Sigmoid colon (tissue), 6 donors: ENCODE measurements at regions not wholly inside any gene's neighbourhood (a gene's known extent, or its start where the extent isn't known, plus 50 kb on each side); places are given as distances from the start of the nearest gene placed in this dataset.

ENCODE experiments used
- DNase-seq: peaks from one replicate; pipeline ENCODE4 v3.0.0-alpha.2; 2019
- H3K27ac ChIP-seq, 4 donors: fragments of 200-600 bp; sonication (generic); one replicate each; pipeline ENCODE4 v1.5.1; 2016 to 2019; ENCODE audit warnings: mild to moderate bottlenecking in 1 of 4
- H3K27me3 ChIP-seq, 3 donors: fragments of 200-600 bp; sonication (generic); one replicate each; pipeline ENCODE4 v1.5.1; 2019; ENCODE audit warnings: mild to moderate bottlenecking in 1 of 3
- H3K36me3 ChIP-seq, 4 donors: fragments of 200-600 bp; sonication (generic); one replicate each; pipeline ENCODE4 v1.5.1; 2016 to 2019
- H3K4me1 ChIP-seq, 4 donors: fragments of 200-600 bp; sonication (generic); one replicate each; pipeline ENCODE4 v1.5.1; 2017 to 2019
- H3K4me3 ChIP-seq, 4 donors: fragments of 200-600 bp; sonication (generic); one replicate each; pipeline ENCODE4 v1.5.1; 2017 to 2019; ENCODE audit warnings: mild to moderate bottlenecking in 2 of 4, moderate library complexity in 1 of 4
- H3K9me3 ChIP-seq, 4 donors: fragments of 200-600 bp in 3 of 4; sonication (generic) in 3 of 4; one replicate each; pipeline versions ENCODE4 v1.5.1 to v1.6.1; 2013 to 2019
- EP300 ChIP-seq, 4 donors: sonication (generic); formaldehyde crosslinking; IDR thresholded peaks; one replicate each; pipeline ENCODE4 v1.6.1; 2017; ENCODE audit warnings: antibody characterized with exemption in 4 of 4
- POLR2A ChIP-seq, 2 donors: fragments of 450-650 bp; IDR thresholded peaks; one replicate each; pipeline ENCODE4 v1.6.1; 2016; ENCODE audit warnings: antibody characterized with exemption in 2 of 2, mild to moderate bottlenecking in 2 of 2, moderate library complexity in 2 of 2
- POLR2AphosphoS5 ChIP-seq, 4 donors: sonication (generic); formaldehyde crosslinking; IDR thresholded peaks; one replicate each; pipeline ENCODE4 v1.6.1; 2017; ENCODE audit warnings: antibody characterized with exemption in 4 of 4
- WGBS, 2 donors: extraction: QIAGEN DNeasy Blood & Tissue Kit; methylation state at CpG; one replicate each; pipeline ENCODE4 v1.1.7; 2013; 5-methylcytosine and 5-hydroxymethylcytosine counted together
- intact Hi-C: fragments of 100-400 bp; cut with DNase I; formaldehyde crosslinking; loops from one replicate; pipeline ENCODE4 v1.15.1; 2023
- TF ChIP-seq, protein P1 (sequence below), 4 experiments: fragments of 450-650 bp in 3 of 4; fragments of 200-600 bp in 1 of 4; IDR thresholded peaks; one replicate each; pipeline ENCODE4 v1.5.1; 2016 to 2019; ENCODE audit warnings: antibody characterized with exemption in 4 of 4, mild to moderate bottlenecking in 3 of 4, moderate library complexity in 2 of 4
- donor health status: healthy with polysubstance abuse.
- donor health status: healthy.

DNA sequence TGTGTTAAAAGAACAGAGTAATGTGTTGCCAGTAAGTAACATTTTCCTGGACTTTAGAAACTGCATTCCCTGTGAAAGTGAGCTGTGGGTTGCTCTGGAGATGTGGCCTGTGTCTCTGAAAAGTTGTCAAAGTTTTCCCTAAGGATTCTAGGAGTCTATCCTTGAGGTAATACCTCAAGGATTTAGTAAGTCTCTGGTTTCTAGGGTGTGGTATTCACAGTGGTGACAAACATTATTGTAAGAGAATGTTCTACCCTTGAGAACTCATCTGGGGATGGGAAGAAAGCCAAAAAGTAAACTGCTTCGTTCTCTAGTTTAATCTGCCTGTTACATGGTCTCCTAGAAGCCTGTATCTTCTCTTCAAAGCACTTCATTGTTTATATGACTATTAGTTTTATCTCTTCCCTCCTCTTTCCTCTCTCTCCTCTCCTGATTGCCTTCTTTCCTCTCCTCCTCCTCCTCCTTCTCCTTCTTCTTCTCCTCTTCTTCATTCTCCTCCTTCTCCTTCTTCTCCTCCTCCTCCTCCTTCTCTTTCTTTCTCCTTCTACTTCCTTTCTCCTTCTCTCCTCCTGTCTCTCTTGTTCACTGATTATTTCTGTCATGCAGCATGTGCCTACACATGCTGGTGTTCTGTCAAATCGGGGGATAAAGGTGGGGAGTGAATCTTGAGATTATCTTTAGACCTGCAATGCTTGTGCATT, 321.3 kb downstream of the PTTG2 start:
- Histone ChIP-seq H3K9me3 (no peaks in the 10 kb centered on the region), H3K27ac (peak overlapping the region; percentile 49 to 65 (median 62)), H3K27me3 (no peaks in the 10 kb centered on the region), H3K4me3 (no peak overlapping the region), H3K4me1 (peaks cover 0 to 30% (median 23%) of the 10 kb centered on the region in 4 donors), H3K36me3 (no peaks in the 10 kb centered on the region)
- TF ChIP-seq POLR2AphosphoS5 (IDR thresholded peaks at IDR 0.05) (no peak), POLR2A (IDR thresholded peaks at IDR 0.05) (no peak), EP300 (IDR thresholded peaks at IDR 0.05) (no peak)
- TF ChIP-seq, protein P1, sequence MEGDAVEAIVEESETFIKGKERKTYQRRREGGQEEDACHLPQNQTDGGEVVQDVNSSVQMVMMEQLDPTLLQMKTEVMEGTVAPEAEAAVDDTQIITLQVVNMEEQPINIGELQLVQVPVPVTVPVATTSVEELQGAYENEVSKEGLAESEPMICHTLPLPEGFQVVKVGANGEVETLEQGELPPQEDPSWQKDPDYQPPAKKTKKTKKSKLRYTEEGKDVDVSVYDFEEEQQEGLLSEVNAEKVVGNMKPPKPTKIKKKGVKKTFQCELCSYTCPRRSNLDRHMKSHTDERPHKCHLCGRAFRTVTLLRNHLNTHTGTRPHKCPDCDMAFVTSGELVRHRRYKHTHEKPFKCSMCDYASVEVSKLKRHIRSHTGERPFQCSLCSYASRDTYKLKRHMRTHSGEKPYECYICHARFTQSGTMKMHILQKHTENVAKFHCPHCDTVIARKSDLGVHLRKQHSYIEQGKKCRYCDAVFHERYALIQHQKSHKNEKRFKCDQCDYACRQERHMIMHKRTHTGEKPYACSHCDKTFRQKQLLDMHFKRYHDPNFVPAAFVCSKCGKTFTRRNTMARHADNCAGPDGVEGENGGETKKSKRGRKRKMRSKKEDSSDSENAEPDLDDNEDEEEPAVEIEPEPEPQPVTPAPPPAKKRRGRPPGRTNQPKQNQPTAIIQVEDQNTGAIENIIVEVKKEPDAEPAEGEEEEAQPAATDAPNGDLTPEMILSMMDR (IDR thresholded peaks at IDR 0.05): no peak
- 42 to 62% methylated on average over 2 of the region's 2 CpGs for WGBS, 2 donors
- intact Hi-C loops: no loop called here
- no peak for DNase-seq

DNA sequence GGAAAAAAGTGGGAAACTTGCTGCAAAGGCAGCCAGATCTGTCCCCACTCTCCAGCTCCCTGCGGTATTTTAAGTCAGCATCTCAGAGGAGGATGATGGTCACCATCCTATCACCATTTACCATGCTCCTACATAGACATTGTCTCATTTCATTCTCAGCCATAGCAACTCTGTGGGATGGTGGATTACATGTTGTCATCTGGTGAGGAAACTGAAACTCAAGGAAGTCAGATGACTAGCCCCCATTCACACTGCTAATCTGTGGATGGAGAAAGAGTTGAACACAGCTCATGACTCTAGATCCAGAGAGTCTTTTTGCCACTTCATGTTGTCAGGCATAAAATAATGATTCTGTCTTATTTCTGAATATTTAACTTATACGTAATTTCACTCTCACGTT, 323.5 kb downstream of the PTTG2 start:
- no peak for DNase-seq
- no peaks in the 10 kb centered on the region for H3K36me3 ChIP-seq
- H3K9me3 ChIP-seq: no peaks in the 10 kb centered on the region
- no peak overlapping the region for H3K27ac ChIP-seq
- H3K4me1 ChIP-seq: peaks cover 0 to 25% (median 23%) of the 10 kb centered on the region in 4 donors
- intact Hi-C loops: no loop called here
- WGBS, 2 donors: 91 to 94% methylated on average over 3 of the region's 3 CpGs
- no peak overlapping the region for H3K4me3 ChIP-seq
- H3K27me3 ChIP-seq: no peaks in the 10 kb centered on the region
- no peak for TF ChIP-seq POLR2AphosphoS5 (IDR thresholded peaks at IDR 0.05)

DNA sequence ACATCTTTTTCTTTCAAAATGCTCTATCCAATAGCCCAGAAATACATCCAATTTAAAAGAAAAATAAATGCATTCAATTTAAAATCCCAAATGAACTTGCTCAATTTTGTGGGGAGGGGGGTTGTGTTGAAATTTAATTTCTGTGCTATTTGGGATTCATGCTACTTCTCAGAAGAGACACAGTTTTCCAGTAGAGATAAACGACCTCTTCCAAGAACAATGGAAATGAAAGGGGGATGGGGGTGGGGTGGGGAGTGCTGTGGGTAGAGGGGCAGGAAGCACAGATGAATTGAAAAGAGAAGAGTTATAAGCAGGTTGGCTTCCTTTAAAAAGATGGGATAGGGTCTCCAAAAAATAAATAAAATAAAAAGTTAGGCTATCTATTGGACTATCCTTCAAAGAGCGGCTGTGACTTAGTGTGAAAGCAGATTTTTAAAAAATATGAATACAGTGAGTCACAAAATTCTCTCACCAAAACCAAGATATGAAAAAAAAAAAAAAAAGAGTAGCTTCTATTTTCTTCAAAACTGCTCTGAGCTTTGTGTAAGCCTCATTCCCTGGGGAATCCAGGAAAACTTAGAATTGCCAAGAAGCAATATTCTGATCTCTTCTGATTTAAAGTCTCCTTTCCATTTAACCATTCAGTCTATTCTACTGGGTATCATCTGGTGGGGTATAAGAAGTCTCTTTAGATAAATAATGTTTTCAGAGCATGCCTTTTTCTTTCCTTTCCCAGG, 324.3 kb downstream of the PTTG2 start:
- no peaks in the 10 kb centered on the region for H3K36me3 ChIP-seq
- H3K4me3 ChIP-seq: no peak overlapping the region
- TF ChIP-seq, protein P1 (IDR thresholded peaks at IDR 0.05): no peak
- TF ChIP-seq POLR2AphosphoS5 (IDR thresholded peaks at IDR 0.05): no peak
- TF ChIP-seq POLR2A (IDR thresholded peaks at IDR 0.05): no peak
- TF ChIP-seq EP300 (IDR thresholded peaks at IDR 0.05): no peak
- intact Hi-C loops: no loop called here
- peaks cover 0 to 22% (median 20%) of the 10 kb centered on the region in 4 donors for H3K4me1 ChIP-seq
- H3K27ac ChIP-seq: no peak overlapping the region
- no peaks in the 10 kb centered on the region for H3K9me3 ChIP-seq
- no peaks in the 10 kb centered on the region for H3K27me3 ChIP-seq
- WGBS, 2 donors: 77 to 88% methylated on average over 2 of the region's 2 CpGs
- DNase-seq: no peak

DNA sequence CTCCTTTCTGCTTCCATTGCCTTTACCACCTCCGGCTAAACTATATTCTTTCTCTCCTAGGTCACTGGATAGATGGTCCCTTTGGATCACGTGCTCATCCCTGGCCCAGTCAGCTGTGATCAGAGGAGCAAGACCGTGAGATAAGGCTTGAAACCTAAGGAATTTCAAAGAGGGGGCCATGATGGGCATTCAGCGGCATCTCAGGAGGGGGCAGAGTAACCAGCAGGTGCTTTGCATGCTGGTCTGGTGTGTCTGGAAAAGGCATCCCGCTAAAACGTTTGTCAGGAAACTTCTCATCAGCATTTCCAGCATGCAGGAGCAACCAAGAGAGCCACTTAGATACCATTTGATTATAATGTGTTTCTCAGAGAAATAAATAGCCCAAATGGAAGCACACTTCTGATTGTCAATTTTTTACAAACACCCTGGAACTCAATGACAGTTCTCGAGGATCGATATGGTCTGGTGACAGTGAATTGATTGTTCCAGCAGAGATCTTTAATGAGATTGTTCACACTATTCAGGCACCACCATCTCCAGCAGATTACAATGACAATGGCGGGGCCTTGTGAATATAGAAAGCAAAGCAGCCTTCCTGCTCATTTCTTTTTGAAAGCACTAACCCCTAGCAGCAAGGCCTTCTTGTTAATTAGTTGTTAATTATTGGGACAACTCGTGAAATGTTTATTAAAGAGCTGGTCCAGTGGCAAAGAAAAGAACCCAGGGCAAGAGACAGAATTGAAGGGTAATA, 327.1 kb downstream of the PTTG2 start:
- H3K27ac ChIP-seq: no peak overlapping the region
- no peak for DNase-seq
- no peak overlapping the region for H3K4me3 ChIP-seq
- H3K27me3 ChIP-seq: no peaks in the 10 kb centered on the region
- H3K4me1 ChIP-seq: no peaks in the 10 kb centered on the region
- no peaks in the 10 kb centered on the region for H3K36me3 ChIP-seq
- intact Hi-C loops: no loop called here
- H3K9me3 ChIP-seq: no peaks in the 10 kb centered on the region
- no peak for TF ChIP-seq EP300 (IDR thresholded peaks at IDR 0.05)
- no peak for TF ChIP-seq POLR2AphosphoS5 (IDR thresholded peaks at IDR 0.05)
- no peak for TF ChIP-seq POLR2A (IDR thresholded peaks at IDR 0.05)
- TF ChIP-seq, protein P1 (IDR thresholded peaks at IDR 0.05): no peak
- WGBS, 2 donors: 92 to 94% methylated on average over 10 of the region's 10 CpGs

DNA sequence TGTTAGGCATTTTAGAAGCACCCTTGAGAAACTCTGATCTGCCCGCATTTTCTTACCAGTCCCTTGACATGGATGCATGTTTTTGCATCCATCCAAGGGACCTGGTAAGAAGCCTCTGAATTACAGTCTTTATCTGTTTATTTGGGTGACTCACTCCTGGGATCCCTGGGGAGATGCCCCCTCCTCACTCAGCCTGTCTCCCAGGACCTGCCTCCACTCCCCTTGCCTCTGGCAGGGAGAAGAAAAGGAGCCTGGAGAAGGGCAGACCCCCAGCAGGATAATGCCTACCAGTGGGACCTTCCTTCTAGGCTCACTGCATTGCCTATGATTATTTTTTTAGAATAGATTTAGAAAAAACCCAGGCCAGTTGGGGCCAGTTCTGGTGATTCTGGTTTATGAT, 329.4 kb downstream of the PTTG2 start:
- Histone ChIP-seq H3K27me3 (no peaks in the 10 kb centered on the region), H3K4me3 (no peak overlapping the region), H3K27ac (no peak overlapping the region), H3K4me1 (no peaks in the 10 kb centered on the region), H3K36me3 (no peaks in the 10 kb centered on the region), H3K9me3 (no peaks in the 10 kb centered on the region)
- intact Hi-C loops: no loop called here
- no peak for DNase-seq
- TF ChIP-seq POLR2AphosphoS5 (IDR thresholded peaks at IDR 0.05) (no peak), EP300 (IDR thresholded peaks at IDR 0.05) (no peak)
- TF ChIP-seq, protein P1 (IDR thresholded peaks at IDR 0.05): no peak
- 94 to 96% methylated on average over 1 of the region's 1 CpG for WGBS, 2 donors
